ENCODE measurements at regions not wholly inside any gene's neighbourhood (a gene's known extent, or its start where the extent isn't known, plus 50 kb on each side); places are given as distances from the start of the nearest gene placed in this dataset.

DNA sequence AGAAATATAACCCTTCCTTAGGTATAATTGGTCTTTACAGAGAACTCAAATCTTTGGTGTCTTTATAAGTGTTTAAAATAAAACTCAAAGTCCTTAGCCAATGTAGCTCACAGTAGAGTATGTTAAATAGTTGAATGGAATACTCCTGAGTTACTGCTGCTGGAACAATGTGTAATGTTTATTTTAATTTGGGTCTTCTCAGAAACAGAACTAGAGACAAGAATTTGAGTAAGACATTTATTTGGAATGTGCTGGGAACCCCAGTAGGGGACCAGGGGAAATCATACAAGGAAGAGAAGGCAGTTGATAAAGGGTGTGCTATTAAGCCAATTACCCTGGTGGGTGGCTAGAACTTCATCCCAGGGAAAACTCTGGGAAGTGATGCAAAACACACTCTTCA, 240.4 kb upstream of the LDB2 start:
- no peak overlapping the region for H4K91ac ChIP-seq (ENCODE audit: low read depth, low read length)
- H3K9ac ChIP-seq (ENCODE audit: low read length) = no peak overlapping the region
- H3K4ac ChIP-seq (ENCODE audit: low read depth, low read length) = no peak overlapping the region
- H3K79me1 ChIP-seq (ENCODE audit: low read length) = no peaks in the 10 kb centered on the region
- no peak overlapping the region for H2BK12ac ChIP-seq (ENCODE audit: low read length)
- H3K9me3 ChIP-seq (ENCODE audit: insufficient read depth, low read depth, low read length) = peaks cover 6% of the 10 kb centered on the region
- no peak overlapping the region for H2BK5ac ChIP-seq (ENCODE audit: low read depth, low read length, poor library complexity)
- H3K4me2 ChIP-seq (ENCODE audit: low read length) = no peak overlapping the region
- no peak overlapping the region for H3K18ac ChIP-seq (ENCODE audit: low read length)
- no peak overlapping the region for H3K23ac ChIP-seq (ENCODE audit: low read length)
- no peak overlapping the region for H2AFZ ChIP-seq (ENCODE audit: insufficient read depth, low read length, poor library complexity)
- no peaks in the 10 kb centered on the region for H3K79me2 ChIP-seq (ENCODE audit: control insufficient read depth, insufficient read depth, low read length, poor library complexity)
- no peak for DNase-seq
- H4K12ac ChIP-seq (ENCODE audit: low read depth, low read length) = no peak overlapping the region
- no peak overlapping the region for H3K14ac ChIP-seq (ENCODE audit: low read length)
- H3K36me3 ChIP-seq (ENCODE audit: control insufficient read depth in 1 of 2, insufficient read depth in 2 of 2, low read length in 2 of 2) = no peaks in the 10 kb centered on the region
- H2AK5ac ChIP-seq (ENCODE audit: low read length) = no peak overlapping the region
- H3K27me3 ChIP-seq (ENCODE audit: insufficient read depth, low read length) = no peaks in the 10 kb centered on the region
- H2BK120ac ChIP-seq (ENCODE audit: insufficient read depth, low read length, poor library complexity) = no peak overlapping the region
- no peak overlapping the region for H3K27ac ChIP-seq (ENCODE audit: low read depth, low read length)
- no peak overlapping the region for H4K8ac ChIP-seq (ENCODE audit: low read depth, low read length)
- no peaks in the 10 kb centered on the region for H3K4me1 ChIP-seq (ENCODE audit: control insufficient read depth in 1 of 2, insufficient read depth in 2 of 2, low read length in 2 of 2)
- H3K4me3 ChIP-seq (ENCODE audit: low read depth, low read length) = no peak overlapping the region

GRCh38 chr4:17134565-17134964, 236.1 kb upstream of the LDB2 start:
- no peak for DNase-seq
- Histone ChIP-seq H3K9ac (ENCODE audit: low read length) (no peak overlapping the region), H4K12ac (ENCODE audit: low read depth, low read length) (no peak overlapping the region), H3K36me3 (ENCODE audit: control insufficient read depth in 1 of 2, insufficient read depth in 2 of 2, low read length in 2 of 2) (no peaks in the 10 kb centered on the region), H2AFZ (ENCODE audit: insufficient read depth, low read length, poor library complexity) (no peak overlapping the region), H3K23ac (ENCODE audit: low read length) (no peak overlapping the region), H3K79me1 (ENCODE audit: low read length) (no peaks in the 10 kb centered on the region), H3K27ac (ENCODE audit: low read depth, low read length) (no peak overlapping the region), H3K4me3 (ENCODE audit: low read depth, low read length) (no peak overlapping the region), H3K4ac (ENCODE audit: low read depth, low read length) (no peak overlapping the region), H3K27me3 (ENCODE audit: insufficient read depth, low read length) (no peaks in the 10 kb centered on the region), H3K4me2 (ENCODE audit: low read length) (no peak overlapping the region), H3K79me2 (ENCODE audit: control insufficient read depth, insufficient read depth, low read length, poor library complexity) (no peaks in the 10 kb centered on the region), H3K14ac (ENCODE audit: low read length) (no peak overlapping the region), H3K18ac (ENCODE audit: low read length) (no peak overlapping the region), H3K4me1 (ENCODE audit: control insufficient read depth in 1 of 2, insufficient read depth in 2 of 2, low read length in 2 of 2) (no peaks in the 10 kb centered on the region), H3K9me3 (ENCODE audit: insufficient read depth, low read depth, low read length) (peaks cover 6% of the 10 kb centered on the region), H4K8ac (ENCODE audit: low read depth, low read length) (no peak overlapping the region), H2BK5ac (ENCODE audit: low read depth, low read length, poor library complexity) (no peak overlapping the region), H2AK5ac (ENCODE audit: low read length) (no peak overlapping the region), H2BK12ac (ENCODE audit: low read length) (no peak overlapping the region), H4K91ac (ENCODE audit: low read depth, low read length) (no peak overlapping the region), H2BK120ac (ENCODE audit: insufficient read depth, low read length, poor library complexity) (no peak overlapping the region)

- no CpG with 5 or more reads among the region's 3 CpGs for WGBS (ENCODE audit: extremely low coverage, insufficient coverage, insufficient read length)
- no peak overlapping the region for H2BK12ac ChIP-seq (ENCODE audit: low read length)
- H3K36me3 ChIP-seq (ENCODE audit: control insufficient read depth in 1 of 2, insufficient read depth in 2 of 2, low read length in 2 of 2) = no peaks in the 10 kb centered on the region
- H3K4me1 ChIP-seq (ENCODE audit: control insufficient read depth in 1 of 2, insufficient read depth in 2 of 2, low read length in 2 of 2) = no peaks in the 10 kb centered on the region
- no peaks in the 10 kb centered on the region for H3K79me1 ChIP-seq (ENCODE audit: low read length)
- no peak overlapping the region for H4K91ac ChIP-seq (ENCODE audit: low read depth, low read length)
- H3K79me2 ChIP-seq (ENCODE audit: control insufficient read depth, insufficient read depth, low read length, poor library complexity) = no peaks in the 10 kb centered on the region
- no peak overlapping the region for H3K27ac ChIP-seq (ENCODE audit: low read depth, low read length)
- H3K4me3 ChIP-seq (ENCODE audit: low read depth, low read length) = no peak overlapping the region
- H2AFZ ChIP-seq (ENCODE audit: insufficient read depth, low read length, poor library complexity) = no peak overlapping the region
- H3K27me3 ChIP-seq (ENCODE audit: insufficient read depth, low read length) = no peaks in the 10 kb centered on the region
- no peak overlapping the region for H3K4ac ChIP-seq (ENCODE audit: low read depth, low read length)
- no peak for DNase-seq
- no peak overlapping the region for H4K12ac ChIP-seq (ENCODE audit: low read depth, low read length)
- no peak overlapping the region for H3K23ac ChIP-seq (ENCODE audit: low read length)
- no peak overlapping the region for H3K18ac ChIP-seq (ENCODE audit: low read length)
- no peak overlapping the region for H3K4me2 ChIP-seq (ENCODE audit: low read length)
- no peak overlapping the region for H3K9ac ChIP-seq (ENCODE audit: low read length)
- H2BK120ac ChIP-seq (ENCODE audit: insufficient read depth, low read length, poor library complexity) = no peak overlapping the region
- H3K9me3 ChIP-seq (ENCODE audit: insufficient read depth, low read depth, low read length) = peaks cover 6% of the 10 kb centered on the region
- H4K8ac ChIP-seq (ENCODE audit: low read depth, low read length) = no peak overlapping the region
- H2AK5ac ChIP-seq (ENCODE audit: low read length) = no peak overlapping the region
- no peak overlapping the region for H3K14ac ChIP-seq (ENCODE audit: low read length)
- H2BK5ac ChIP-seq (ENCODE audit: low read depth, low read length, poor library complexity) = no peak overlapping the region
These were observed 235.7 kb upstream of the LDB2 start for GRCh38 chr4:17134100-17134499.

DNA sequence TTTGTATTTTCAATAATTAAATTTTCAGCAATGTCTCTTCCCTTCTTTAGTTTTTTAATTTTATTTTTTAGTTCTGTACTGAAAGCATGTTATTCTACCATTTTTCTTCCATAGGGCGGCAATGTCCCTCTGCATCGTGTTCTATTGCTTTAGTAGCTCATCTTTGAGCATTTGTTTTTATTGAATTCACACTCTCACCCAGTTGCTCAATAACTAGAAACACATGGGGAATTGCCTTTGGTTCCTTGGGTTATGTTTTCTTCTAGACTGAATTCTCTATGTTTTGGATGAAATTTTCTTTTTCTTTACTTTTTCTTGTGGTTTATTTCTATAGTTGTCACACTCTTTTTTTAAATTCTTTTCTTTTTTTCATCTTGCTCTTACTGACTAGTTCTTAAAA, 233.8 kb upstream of the LDB2 start:
- H3K27ac ChIP-seq (ENCODE audit: low read depth, low read length) = no peak overlapping the region
- no peak overlapping the region for H4K91ac ChIP-seq (ENCODE audit: low read depth, low read length)
- no peaks in the 10 kb centered on the region for H3K27me3 ChIP-seq (ENCODE audit: insufficient read depth, low read length)
- no CpG with 5 or more reads among the region's 2 CpGs for WGBS (ENCODE audit: extremely low coverage, insufficient coverage, insufficient read length)
- no peak overlapping the region for H2AK5ac ChIP-seq (ENCODE audit: low read length)
- H3K4me3 ChIP-seq (ENCODE audit: low read depth, low read length) = no peak overlapping the region
- no peaks in the 10 kb centered on the region for H3K79me2 ChIP-seq (ENCODE audit: control insufficient read depth, insufficient read depth, low read length, poor library complexity)
- no peak overlapping the region for H3K9ac ChIP-seq (ENCODE audit: low read length)
- no peak overlapping the region for H2BK5ac ChIP-seq (ENCODE audit: low read depth, low read length, poor library complexity)
- no peak overlapping the region for H3K4ac ChIP-seq (ENCODE audit: low read depth, low read length)
- H3K36me3 ChIP-seq (ENCODE audit: control insufficient read depth in 1 of 2, insufficient read depth in 2 of 2, low read length in 2 of 2) = no peaks in the 10 kb centered on the region
- H2AFZ ChIP-seq (ENCODE audit: insufficient read depth, low read length, poor library complexity) = no peak overlapping the region
- H2BK12ac ChIP-seq (ENCODE audit: low read length) = no peak overlapping the region
- no peak overlapping the region for H2BK120ac ChIP-seq (ENCODE audit: insufficient read depth, low read length, poor library complexity)
- H3K4me2 ChIP-seq (ENCODE audit: low read length) = no peak overlapping the region
- H3K9me3 ChIP-seq (ENCODE audit: insufficient read depth, low read depth, low read length) = no peaks in the 10 kb centered on the region
- H3K14ac ChIP-seq (ENCODE audit: low read length) = no peak overlapping the region
- no peak overlapping the region for H4K12ac ChIP-seq (ENCODE audit: low read depth, low read length)
- H4K8ac ChIP-seq (ENCODE audit: low read depth, low read length) = no peak overlapping the region
- no peak for DNase-seq
- no peaks in the 10 kb centered on the region for H3K4me1 ChIP-seq (ENCODE audit: control insufficient read depth in 1 of 2, insufficient read depth in 2 of 2, low read length in 2 of 2)
- H3K23ac ChIP-seq (ENCODE audit: low read length) = no peak overlapping the region
- no peak overlapping the region for H3K18ac ChIP-seq (ENCODE audit: low read length)
- no peaks in the 10 kb centered on the region for H3K79me1 ChIP-seq (ENCODE audit: low read length)

- H3K79me1 ChIP-seq (ENCODE audit: low read length) = no peaks in the 10 kb centered on the region
- H3K79me2 ChIP-seq (ENCODE audit: control insufficient read depth, insufficient read depth, low read length, poor library complexity) = no peaks in the 10 kb centered on the region
- no peaks in the 10 kb centered on the region for H3K36me3 ChIP-seq (ENCODE audit: control insufficient read depth in 1 of 2, insufficient read depth in 2 of 2, low read length in 2 of 2)
- no peak overlapping the region for H3K4ac ChIP-seq (ENCODE audit: low read depth, low read length)
- no peak overlapping the region for H2AFZ ChIP-seq (ENCODE audit: insufficient read depth, low read length, poor library complexity)
- no peak overlapping the region for H4K12ac ChIP-seq (ENCODE audit: low read depth, low read length)
- no peak overlapping the region for H3K18ac ChIP-seq (ENCODE audit: low read length)
- H3K14ac ChIP-seq (ENCODE audit: low read length) = no peak overlapping the region
- H3K9me3 ChIP-seq (ENCODE audit: insufficient read depth, low read depth, low read length) = no peaks in the 10 kb centered on the region
- H2AK5ac ChIP-seq (ENCODE audit: low read length) = no peak overlapping the region
- no peak overlapping the region for H2BK120ac ChIP-seq (ENCODE audit: insufficient read depth, low read length, poor library complexity)
- H4K91ac ChIP-seq (ENCODE audit: low read depth, low read length) = no peak overlapping the region
- H3K23ac ChIP-seq (ENCODE audit: low read length) = no peak overlapping the region
- H3K4me2 ChIP-seq (ENCODE audit: low read length) = no peak overlapping the region
- no peak overlapping the region for H2BK5ac ChIP-seq (ENCODE audit: low read depth, low read length, poor library complexity)
- H3K27ac ChIP-seq (ENCODE audit: low read depth, low read length) = no peak overlapping the region
- H3K4me1 ChIP-seq (ENCODE audit: control insufficient read depth in 1 of 2, insufficient read depth in 2 of 2, low read length in 2 of 2) = no peaks in the 10 kb centered on the region
- no peak overlapping the region for H3K4me3 ChIP-seq (ENCODE audit: low read depth, low read length)
- no peak overlapping the region for H4K8ac ChIP-seq (ENCODE audit: low read depth, low read length)
- no peak for DNase-seq
- H3K9ac ChIP-seq (ENCODE audit: low read length) = no peak overlapping the region
- no peaks in the 10 kb centered on the region for H3K27me3 ChIP-seq (ENCODE audit: insufficient read depth, low read length)
- no peak overlapping the region for H2BK12ac ChIP-seq (ENCODE audit: low read length)
- no CpG with 5 or more reads among the region's 2 CpGs for WGBS (ENCODE audit: extremely low coverage, insufficient coverage, insufficient read length)
These were observed 229.8 kb upstream of the LDB2 start for GRCh38 chr4:17128268-17128667.
